ENCODE measurements at regions not wholly inside any gene's neighbourhood (a gene's known extent, or its start where the extent isn't known, plus 50 kb on each side); places are given as distances from the start of the nearest gene placed in this dataset.

GRCh38 chr4:14768449-14768848 is 233.8 kb upstream of the CPEB2 start:
- Mint-ChIP-seq H3K4me3 (no peak overlapping the region), H3K36me3 (ENCODE audit: low read depth) (no peaks in the 10 kb centered on the region), H3K27ac (no peak overlapping the region), H3K4me1 (peaks cover 5% of the 10 kb centered on the region; the same call in 2 of the 3 replicates), H3K9me3 (no peaks in the 10 kb centered on the region; the same call in 2 of the 3 replicates), H3K27me3 (ENCODE audit: insufficient read depth, low read depth, poor library complexity) (peaks cover 1% of the 10 kb centered on the region)
- DNase-seq (ENCODE audit: low spot score) (no peak), ATAC-seq (no peak)
- Histone ChIP-seq H3K27me3 (ENCODE audit: insufficient read depth) (no peaks in the 10 kb centered on the region), H3K4me3 (no peak overlapping the region), H3K79me2 (replicated peaks; ENCODE audit: insufficient read depth) (no peaks in the 10 kb centered on the region), H3K4me1 (ENCODE audit: insufficient read depth) (no peaks in the 10 kb centered on the region), H3F3A (replicated peaks; ENCODE audit: low read depth) (no peaks in the 10 kb centered on the region), H3K9me2 (ENCODE audit: insufficient read depth) (peaks cover 17% of the 10 kb centered on the region; the same call in 1 of the 2 replicates), H2AFZ (no peak overlapping the region), H4K20me1 (replicated peaks; ENCODE audit: insufficient read depth) (no peaks in the 10 kb centered on the region), H3K27ac (ENCODE audit: low read depth) (no peak overlapping the region), H3K36me3 (ENCODE audit: insufficient read depth) (no peaks in the 10 kb centered on the region), H3K4me2 (no peak overlapping the region)
- TF ChIP-seq POLR2AphosphoS5 (IDR thresholded peaks at IDR 0.05; ENCODE audit: low read depth) (no peak), EZH2phosphoT487 (IDR thresholded peaks at IDR 0.05; ENCODE audit: unreplicated experiment) (no peak), ZNF114 (CRISPR knock-in tag; IDR thresholded peaks at IDR 0.05) (no peak), CREB1 (CRISPR knock-in tag; IDR thresholded peaks at IDR 0.05; ENCODE audit: low read depth) (no peak)

GRCh38 chr4:14769993-14770392 is 232.3 kb upstream of the CPEB2 start:
- Mint-ChIP-seq H3K27me3 (ENCODE audit: insufficient read depth, low read depth, poor library complexity) (peaks cover 1% of the 10 kb centered on the region), H3K4me1 (peaks cover 5% of the 10 kb centered on the region; the same call in 2 of the 3 replicates), H3K9me3 (no peaks in the 10 kb centered on the region; the same call in 2 of the 3 replicates), H3K36me3 (ENCODE audit: low read depth) (no peaks in the 10 kb centered on the region), H3K27ac (no peak overlapping the region), H3K4me3 (no peak overlapping the region)
- H3K4me2 ChIP-seq = no peak overlapping the region
- no peak overlapping the region for H2AFZ ChIP-seq
- no peak overlapping the region for H3K4me3 ChIP-seq
- H3K79me2 ChIP-seq (replicated peaks; ENCODE audit: insufficient read depth) = no peaks in the 10 kb centered on the region
- H4K20me1 ChIP-seq (replicated peaks; ENCODE audit: insufficient read depth) = no peaks in the 10 kb centered on the region
- H3K9me2 ChIP-seq (ENCODE audit: insufficient read depth) = peaks cover 12% of the 10 kb centered on the region; the same call in 1 of the 2 replicates
- H3K27me3 ChIP-seq (ENCODE audit: insufficient read depth) = no peaks in the 10 kb centered on the region
- no peak for DNase-seq (ENCODE audit: low spot score)
- no peak for TF ChIP-seq ZNF114 (CRISPR knock-in tag; IDR thresholded peaks at IDR 0.05)
- no peak for TF ChIP-seq ETS1 (IDR thresholded peaks at IDR 0.05)
- no peak for TF ChIP-seq STAT1 (IDR thresholded peaks at IDR 0.05; ENCODE audit: unreplicated experiment)
- no peak for TF ChIP-seq NANOG (IDR thresholded peaks at IDR 0.05; ENCODE audit: borderline replicate concordance)
- ATAC-seq = no peak
- H3K27ac ChIP-seq (ENCODE audit: low read depth) = no peak overlapping the region
- H3K36me3 ChIP-seq (ENCODE audit: insufficient read depth) = no peaks in the 10 kb centered on the region
- H3F3A ChIP-seq (replicated peaks; ENCODE audit: low read depth) = no peaks in the 10 kb centered on the region
- H3K4me1 ChIP-seq (ENCODE audit: insufficient read depth) = no peaks in the 10 kb centered on the region

- Mint-ChIP-seq H3K27me3 (ENCODE audit: insufficient read depth, low read depth, poor library complexity) (peaks cover 1% of the 10 kb centered on the region), H3K4me3 (no peak overlapping the region), H3K4me1 (peaks cover 5% of the 10 kb centered on the region; the same call in 2 of the 3 replicates), H3K9me3 (no peaks in the 10 kb centered on the region; the same call in 2 of the 3 replicates), H3K27ac (no peak overlapping the region), H3K36me3 (ENCODE audit: low read depth) (no peaks in the 10 kb centered on the region)
- DNase-seq (ENCODE audit: low spot score) = no peak
- Histone ChIP-seq H3F3A (replicated peaks; ENCODE audit: low read depth) (no peaks in the 10 kb centered on the region), H3K4me3 (no peak overlapping the region), H4K20me1 (replicated peaks; ENCODE audit: insufficient read depth) (no peaks in the 10 kb centered on the region), H3K9me2 (ENCODE audit: insufficient read depth) (peaks cover 7% of the 10 kb centered on the region; the same call in 1 of the 2 replicates), H3K27ac (ENCODE audit: low read depth) (no peak overlapping the region), H3K4me2 (no peak overlapping the region), H2AFZ (no peak overlapping the region), H3K4me1 (ENCODE audit: insufficient read depth) (no peaks in the 10 kb centered on the region), H3K27me3 (ENCODE audit: insufficient read depth) (no peaks in the 10 kb centered on the region), H3K36me3 (ENCODE audit: insufficient read depth) (no peaks in the 10 kb centered on the region), H3K79me2 (replicated peaks; ENCODE audit: insufficient read depth) (no peaks in the 10 kb centered on the region)
- ATAC-seq = no peak
- TF ChIP-seq CREB1 (CRISPR knock-in tag; IDR thresholded peaks at IDR 0.05; ENCODE audit: low read depth) (no peak), JUNB (IDR thresholded peaks at IDR 0.05; ENCODE audit: unreplicated experiment) (no peak), ZNF114 (CRISPR knock-in tag; IDR thresholded peaks at IDR 0.05) (no peak), REST (IDR thresholded peaks at IDR 0.05; ENCODE audit: unreplicated experiment) (no peak), EZH2phosphoT487 (IDR thresholded peaks at IDR 0.05; ENCODE audit: unreplicated experiment) (no peak)
Observed at GRCh38 chr4:14771094-14771493, 231.2 kb upstream of the CPEB2 start.

All from GM23338 (cell line).